ENCODE measurements at regions not wholly inside any gene's neighbourhood (a gene's known extent, or its start where the extent isn't known, plus 50 kb on each side); places are given as distances from the start of the nearest gene placed in this dataset.

- Histone ChIP-seq H3K4me1 (ENCODE audit: control insufficient read depth in 4 of 4, insufficient read depth in 4 of 4, low read length in 3 of 4) (no peaks in the 10 kb centered on the region), H3K36me3 (ENCODE audit: control insufficient read depth in 4 of 4, insufficient read depth in 3 of 4, low read depth in 1 of 4, low read length in 3 of 4) (no peaks in the 10 kb centered on the region), H3K27me3 (ENCODE audit: control insufficient read depth in 4 of 4, insufficient read depth in 4 of 4, low read length in 3 of 4) (no peaks in the 10 kb centered on the region), H3K27ac (ENCODE audit: low read depth in 1 of 2, low read length in 2 of 2) (no peak overlapping the region), H3K9ac (ENCODE audit: low read depth in 1 of 2, low read length in 2 of 2) (no peak overlapping the region), H3K9me3 (ENCODE audit: control insufficient read depth in 4 of 4, low read length in 3 of 4) (no peaks in the 10 kb centered on the region), H3K4me3 (ENCODE audit: low read depth in 1 of 3, low read length in 3 of 3) (no peak overlapping the region)
- no peak for TF ChIP-seq FOXA2 (IDR thresholded peaks at IDR 0.05)
- no peak for TF ChIP-seq SP1 (IDR thresholded peaks at IDR 0.05)
- TF ChIP-seq YY1 (IDR thresholded peaks at IDR 0.05), result no peak
- no peak for TF ChIP-seq ZBTB33 (IDR thresholded peaks at IDR 0.05)
- no peak for TF ChIP-seq HNF4G (IDR thresholded peaks at IDR 0.05)
- no peak for TF ChIP-seq TAF1 (conservative IDR thresholded peaks at IDR 0.05)
- TF ChIP-seq EGR1 (IDR thresholded peaks at IDR 0.05; ENCODE audit: low read depth in 2 of 2), result no peak
- TF ChIP-seq REST (IDR thresholded peaks at IDR 0.05), result no peak
- TF ChIP-seq FOXA1 (IDR thresholded peaks at IDR 0.05), result no peak
- TF ChIP-seq GABPA (IDR thresholded peaks at IDR 0.05 in 1 of 2, conservative IDR thresholded peaks at IDR 0.05 in 1 of 2), result no peak
- TF ChIP-seq CTCF (IDR thresholded peaks at IDR 0.05; ENCODE audit: low read depth, low read length, missing input control), result no peak
- TF ChIP-seq MAX (IDR thresholded peaks at IDR 0.05), result no peak
- no peak for TF ChIP-seq RXRA (IDR thresholded peaks at IDR 0.05)
- no peak for TF ChIP-seq JUND (IDR thresholded peaks at IDR 0.05)
- TF ChIP-seq ATF3 (IDR thresholded peaks at IDR 0.05), result no peak
- TF ChIP-seq HNF4A (conservative IDR thresholded peaks at IDR 0.05), result no peak
- TF ChIP-seq NR2F2 (IDR thresholded peaks at IDR 0.05), result no peak
- no peak for TF ChIP-seq RAD21 (IDR thresholded peaks at IDR 0.05)
- 71% methylated on average over 3 of the region's 3 CpGs for WGBS
- no peak for DNase-seq (ENCODE audit: low spot score)
Measured at GRCh38 chr7:13169356-13169755, 481.9 kb downstream of the ARL4A start.

Measured in liver (tissue), 8 donors.